ENCODE measurements at regions not wholly inside any gene's neighbourhood (a gene's known extent, or its start where the extent isn't known, plus 50 kb on each side); places are given as distances from the start of the nearest gene placed in this dataset.

- H3K27ac ChIP-seq = no peak overlapping the region
- no peak for TF ChIP-seq CTCF (conservative IDR thresholded peaks at IDR 0.05)
Measured at GRCh38 chr7:63027075-63027474, 971.6 kb upstream of the ZNF722 start.

- no peak for TF ChIP-seq CTCF (conservative IDR thresholded peaks at IDR 0.05)
- no peak overlapping the region for H3K27ac ChIP-seq
Measured at GRCh38 chr7:63028376-63029206, 970.1 kb upstream of the ZNF722 start.

GRCh38 chr7:63029207-63029522 is 969.5 kb upstream of the ZNF722 start:
- no peak overlapping the region for H3K27ac ChIP-seq
- no peak for TF ChIP-seq CTCF (conservative IDR thresholded peaks at IDR 0.05)

GRCh38 chr7:63030061-63030460 is 968.6 kb upstream of the ZNF722 start:
- H3K27ac ChIP-seq = no peak overlapping the region

GRCh38 chr7:63031838-63032436 is 966.7 kb upstream of the ZNF722 start:
- TF ChIP-seq CTCF (conservative IDR thresholded peaks at IDR 0.05) = no peak
- no peak overlapping the region for H3K27ac ChIP-seq

More at GRCh38 chr7:63030061-63030460, 968.6 kb upstream of the ZNF722 start:
- no peak for TF ChIP-seq CTCF (conservative IDR thresholded peaks at IDR 0.05)

- H3K27ac ChIP-seq = no peak overlapping the region
- no peak for TF ChIP-seq CTCF (conservative IDR thresholded peaks at IDR 0.05)
Measured at GRCh38 chr7:63037242-63037641, 961.4 kb upstream of the ZNF722 start.

- H3K27ac ChIP-seq = no peak overlapping the region
- TF ChIP-seq CTCF (conservative IDR thresholded peaks at IDR 0.05) = no peak
Measured at GRCh38 chr7:63038987-63039386, 959.7 kb upstream of the ZNF722 start.
